PC-9 (cell line): ENCODE measurements at regions not wholly inside any gene's neighbourhood (a gene's known extent, or its start where the extent isn't known, plus 50 kb on each side); places are given as distances from the start of the nearest gene placed in this dataset.

Experiments
- BruUV-seq: library from RNA; stranded (reverse); fragments of 400-500 nt; replicated peaks from 2 replicates; lab custom pipeline; 2021; lab: Mats Ljungman, UMichigan
- CTCF ChIA-PET: fragments of 300-600 bp; sonication (Branson Sonifier 250); formaldehyde crosslinking; loops from one replicate; lab custom pipeline; 2022; ENCODE audit warnings: antibody characterized with exemption; lab: Charles Lee
- POLR2A ChIA-PET: fragments of 300-600 bp; sonication (Branson Sonifier 250); formaldehyde crosslinking; loops from one replicate; lab custom pipeline; 2022; ENCODE audit warnings: antibody characterized with exemption; ENCODE audit not compliant: unreplicated experiment; lab: Charles Lee
- DNase-seq, 2 experiments: peaks; one replicate each; pipeline versions ENCODE4 v3.0.0 to v3.0.0-alpha.2; 2015 to 2022; ENCODE audit warnings: mixed read lengths in 1 of 2
- H2AFZ ChIP-seq: fragments of 200-600 bp; sonication (generic); 2 replicates; pipeline ENCODE4 v1.8.1; 2017; ENCODE audit warnings: antibody characterized with exemption
- H3F3A ChIP-seq: fragments of 200-600 bp; sonication (generic); 2 replicates; pipeline ENCODE4 v1.8.1; 2017; ENCODE audit warnings: antibody characterized with exemption, mild to moderate bottlenecking, low read depth; ENCODE audit not compliant: insufficient read depth
- H3K27ac ChIP-seq: fragments of 200-600 bp; sonication (generic); 2 replicates; pipeline ENCODE4 v1.6.1; 2016; ENCODE audit warnings: mixed run types
- H3K27me3 ChIP-seq: fragments of 200-600 bp; sonication (generic); 2 replicates; pipeline ENCODE4 v1.6.1; 2016; ENCODE audit warnings: low read depth, mixed run types; ENCODE audit not compliant: insufficient read depth
- H3K36me3 ChIP-seq: fragments of 200-600 bp; sonication (generic); 2 replicates; pipeline ENCODE4 v1.6.1; 2016; ENCODE audit warnings: low read depth, mixed run types
- H3K4me1 ChIP-seq: fragments of 200-600 bp; sonication (generic); replicated peaks from 2 replicates; pipeline ENCODE4 v1.6.1; 2016; ENCODE audit warnings: mixed run types; ENCODE audit not compliant: insufficient read depth
- H3K4me2 ChIP-seq: fragments of 200-600 bp; sonication (generic); 2 replicates; pipeline ENCODE4 v1.6.1; 2017; ENCODE audit warnings: mixed run types
- H3K4me3 ChIP-seq: fragments of 200-600 bp; sonication (generic); 2 replicates; pipeline ENCODE4 v1.6.1; 2016; ENCODE audit warnings: mixed run types
- H3K79me2 ChIP-seq: fragments of 200-600 bp; sonication (generic); 2 replicates; pipeline ENCODE4 v1.6.1; 2017; ENCODE audit warnings: low read depth, mixed run types
- H3K9me2 ChIP-seq: fragments of 200-600 bp; sonication (generic); 2 replicates; pipeline ENCODE4 v1.8.1; 2017; ENCODE audit warnings: mild to moderate bottlenecking; ENCODE audit not compliant: insufficient read depth
- H3K9me3 ChIP-seq: fragments of 200-600 bp; sonication (generic); 2 replicates; pipeline ENCODE4 v1.8.1; 2016; ENCODE audit warnings: low read depth; ENCODE audit not compliant: insufficient read depth
- H4K20me1 ChIP-seq: fragments of 200-600 bp; sonication (generic); 2 replicates; pipeline ENCODE4 v1.8.1; 2017; ENCODE audit not compliant: insufficient read depth
- CTCF ChIP-seq: fragments of 200-600 bp; sonication (generic); conservative IDR thresholded peaks from 2 replicates; pipeline ENCODE4 v1.6.1; 2017; ENCODE audit warnings: mixed run types, antibody characterized with exemption, mild to moderate bottlenecking, moderate library complexity
- EZH2 ChIP-seq: fragments of 200-600 bp; sonication (generic); IDR thresholded peaks from 2 replicates; pipeline ENCODE4 v1.8.0; 2017; ENCODE audit warnings: antibody characterized with exemption, low read depth
- intact Hi-C: fragments of 100-400 bp; cut with micrococcal nuclease; formaldehyde crosslinking; loops from one replicate; pipeline ENCODE4 v1.10.0; 2022; ENCODE audit not compliant: unreplicated experiment

DNA sequence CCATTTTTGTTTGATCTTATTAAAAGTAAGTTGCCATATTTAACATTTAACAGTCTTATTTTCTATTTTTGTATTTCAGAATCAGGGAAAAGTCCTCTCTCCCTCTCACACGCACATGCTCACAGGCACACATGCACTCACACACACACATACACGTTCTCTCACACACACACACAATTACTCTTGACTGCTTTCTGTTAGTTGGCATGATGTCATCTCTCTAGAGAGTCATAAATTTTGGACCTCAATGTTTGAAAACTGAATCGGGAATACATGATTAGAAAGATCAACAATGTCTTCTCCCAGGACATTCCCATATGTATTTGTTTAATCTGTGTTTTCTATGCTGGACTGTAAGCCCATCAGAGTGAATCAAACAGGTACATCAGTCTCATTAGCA, 165.7 kb upstream of the AHR start:
- ChIA-PET CTCF (no interaction called here), POLR2A (no interaction called here)
- intact Hi-C loops = no loop called here
- no peak overlapping the region for H3K4me3 ChIP-seq
- TF ChIP-seq CTCF = no peak
- no peak for TF ChIP-seq EZH2
- no peaks in the 10 kb centered on the region for H4K20me1 ChIP-seq
- no peak overlapping the region for H3K4me2 ChIP-seq
- no peaks in the 10 kb centered on the region for H3K79me2 ChIP-seq
- peaks cover 17% of the 10 kb centered on the region for H3F3A ChIP-seq
- DNase-seq = peak in 1 of 2 experiments; percentile 24
- H3K9me3 ChIP-seq = no peaks in the 10 kb centered on the region; the same call in none of the 2 replicates
- no peak overlapping the region for H2AFZ ChIP-seq
- no peaks in the 10 kb centered on the region for H3K27me3 ChIP-seq
- no peak overlapping the region for H3K27ac ChIP-seq
- H3K36me3 ChIP-seq = no peaks in the 10 kb centered on the region
- no TSS peak for BruUV-seq
- peaks cover 10% of the 10 kb centered on the region for H3K9me2 ChIP-seq
- H3K4me1 ChIP-seq = peaks cover 20% of the 10 kb centered on the region

DNA sequence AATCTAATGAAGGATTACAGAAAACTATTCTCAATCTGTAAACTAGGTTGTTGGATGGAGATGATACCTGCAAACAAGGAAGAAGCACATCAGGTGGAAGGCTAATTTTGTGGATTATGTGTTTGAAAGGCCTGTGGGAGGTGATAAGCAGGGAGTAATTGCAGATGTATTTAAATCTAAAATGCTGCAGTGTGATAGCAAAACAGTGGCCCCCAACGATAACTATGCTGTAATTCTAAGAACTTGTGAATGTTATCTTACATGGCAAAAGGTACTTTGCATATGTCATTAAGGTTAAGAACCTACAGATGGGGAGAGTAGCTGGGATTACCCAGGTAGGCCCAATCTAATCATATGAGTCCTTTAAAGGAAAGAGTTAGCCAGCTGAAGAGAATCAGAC, 164.5 kb upstream of the AHR start:
- Histone ChIP-seq H2AFZ (no peak overlapping the region), H3K36me3 (no peaks in the 10 kb centered on the region), H3K9me3 (no peaks in the 10 kb centered on the region; the same call in none of the 2 replicates), H3K4me1 (peaks cover 20% of the 10 kb centered on the region), H3K27ac (no peak overlapping the region), H3K9me2 (peaks cover 10% of the 10 kb centered on the region), H3K79me2 (no peaks in the 10 kb centered on the region), H4K20me1 (no peaks in the 10 kb centered on the region), H3K27me3 (no peaks in the 10 kb centered on the region), H3F3A (peaks cover 17% of the 10 kb centered on the region), H3K4me2 (no peak overlapping the region), H3K4me3 (no peak overlapping the region)
- TF ChIP-seq EZH2 (no peak), CTCF (no peak)
- no TSS peak for BruUV-seq
- peak in 1 of 2 experiments; percentile 6 for DNase-seq
- POLR2A ChIA-PET = no interaction called here
- CTCF ChIA-PET = no interaction called here
- intact Hi-C loops = no loop called here

- Histone ChIP-seq H3K36me3 (no peaks in the 10 kb centered on the region), H3K27ac (no peak overlapping the region), H4K20me1 (no peaks in the 10 kb centered on the region), H3K79me2 (no peaks in the 10 kb centered on the region), H3K4me2 (no peak overlapping the region), H3K9me2 (peaks cover 10% of the 10 kb centered on the region), H3K9me3 (no peaks in the 10 kb centered on the region; the same call in none of the 2 replicates), H3F3A (peaks cover 15% of the 10 kb centered on the region), H2AFZ (no peak overlapping the region), H3K27me3 (no peaks in the 10 kb centered on the region), H3K4me3 (no peak overlapping the region), H3K4me1 (peaks cover 14% of the 10 kb centered on the region)
- no TSS peak for BruUV-seq
- TF ChIP-seq CTCF (no peak), EZH2 (no peak)
- ChIA-PET POLR2A (no interaction called here), CTCF (interaction anchor here (0.6 kb wide), 1 partner anchor 1367 kb away, joined by 5 read pairs; no protein-coding TSS in a partner anchor)
- intact Hi-C loops = no loop called here
- DNase-seq = peak in 1 of 2 experiments; percentile 20
Observed at GRCh38 chr7:17134786-17135185, 163.7 kb upstream of the AHR start.
